A549 (cell line): ENCODE measurements at regions not wholly inside any gene's neighbourhood (a gene's known extent, or its start where the extent isn't known, plus 50 kb on each side); places are given as distances from the start of the nearest gene placed in this dataset.

Experiments
- HOXA7 ChIP-seq: fragments of 250-450 bp; sonication (Bioruptor Pico); IDR thresholded peaks from 2 replicates; pipeline ENCODE4 v1.5.0; 2020; ENCODE audit warnings: mild to moderate bottlenecking, moderate library complexity
- TF ChIP-seq, protein P1 (sequence below): fragments of 450-650 bp; IDR thresholded peaks from 2 replicates; pipeline ENCODE4 v1.6.1; 2014; ENCODE audit warnings: antibody characterized with exemption
- TF ChIP-seq, protein P2 (sequence below): fragments of >200 bp; sonication (Bioruptor Twin); formaldehyde crosslinking; IDR thresholded peaks from 3 replicates; pipeline ENCODE4 v1.5.1; 2016
- TF ChIP-seq, protein P3 (sequence below): fragments of 200-600 bp; sonication (generic); IDR thresholded peaks from 2 replicates; pipeline ENCODE4 v1.6.1; 2016; ENCODE audit warnings: antibody characterized with exemption, mild to moderate bottlenecking, moderate library complexity
- TF ChIP-seq, protein P4 (sequence below): fragments of 150-350 bp; IDR thresholded peaks from 2 replicates; pipeline ENCODE4 v1.6.1; 2014; ENCODE audit warnings: low read depth, mild to moderate bottlenecking, low read length

DNA sequence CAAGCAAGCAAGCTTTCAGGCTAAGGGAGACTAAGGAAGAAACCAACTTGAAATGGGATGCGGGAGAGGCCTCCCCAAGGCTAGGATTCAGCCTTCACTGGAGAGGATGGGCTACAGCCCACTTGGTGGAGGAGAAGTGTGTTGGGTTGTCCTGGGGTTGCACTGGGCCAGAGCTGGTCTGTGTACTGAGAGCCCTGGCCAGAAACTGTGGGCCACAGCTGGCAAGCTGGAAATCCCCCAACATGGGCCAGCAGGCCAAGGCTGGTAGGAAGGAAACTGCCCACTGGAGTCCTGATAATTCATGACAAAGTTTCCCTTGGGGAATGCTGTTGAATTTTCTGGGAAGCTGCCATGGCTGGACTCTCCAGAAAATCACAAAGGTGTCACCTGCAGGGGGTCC, 188.0 kb upstream of the S100G start:
- TF ChIP-seq, protein P1, sequence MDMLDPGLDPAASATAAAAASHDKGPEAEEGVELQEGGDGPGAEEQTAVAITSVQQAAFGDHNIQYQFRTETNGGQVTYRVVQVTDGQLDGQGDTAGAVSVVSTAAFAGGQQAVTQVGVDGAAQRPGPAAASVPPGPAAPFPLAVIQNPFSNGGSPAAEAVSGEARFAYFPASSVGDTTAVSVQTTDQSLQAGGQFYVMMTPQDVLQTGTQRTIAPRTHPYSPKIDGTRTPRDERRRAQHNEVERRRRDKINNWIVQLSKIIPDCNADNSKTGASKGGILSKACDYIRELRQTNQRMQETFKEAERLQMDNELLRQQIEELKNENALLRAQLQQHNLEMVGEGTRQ = no peak
- TF ChIP-seq, protein P2, sequence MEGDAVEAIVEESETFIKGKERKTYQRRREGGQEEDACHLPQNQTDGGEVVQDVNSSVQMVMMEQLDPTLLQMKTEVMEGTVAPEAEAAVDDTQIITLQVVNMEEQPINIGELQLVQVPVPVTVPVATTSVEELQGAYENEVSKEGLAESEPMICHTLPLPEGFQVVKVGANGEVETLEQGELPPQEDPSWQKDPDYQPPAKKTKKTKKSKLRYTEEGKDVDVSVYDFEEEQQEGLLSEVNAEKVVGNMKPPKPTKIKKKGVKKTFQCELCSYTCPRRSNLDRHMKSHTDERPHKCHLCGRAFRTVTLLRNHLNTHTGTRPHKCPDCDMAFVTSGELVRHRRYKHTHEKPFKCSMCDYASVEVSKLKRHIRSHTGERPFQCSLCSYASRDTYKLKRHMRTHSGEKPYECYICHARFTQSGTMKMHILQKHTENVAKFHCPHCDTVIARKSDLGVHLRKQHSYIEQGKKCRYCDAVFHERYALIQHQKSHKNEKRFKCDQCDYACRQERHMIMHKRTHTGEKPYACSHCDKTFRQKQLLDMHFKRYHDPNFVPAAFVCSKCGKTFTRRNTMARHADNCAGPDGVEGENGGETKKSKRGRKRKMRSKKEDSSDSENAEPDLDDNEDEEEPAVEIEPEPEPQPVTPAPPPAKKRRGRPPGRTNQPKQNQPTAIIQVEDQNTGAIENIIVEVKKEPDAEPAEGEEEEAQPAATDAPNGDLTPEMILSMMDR = no peak
- TF ChIP-seq, protein P3, sequence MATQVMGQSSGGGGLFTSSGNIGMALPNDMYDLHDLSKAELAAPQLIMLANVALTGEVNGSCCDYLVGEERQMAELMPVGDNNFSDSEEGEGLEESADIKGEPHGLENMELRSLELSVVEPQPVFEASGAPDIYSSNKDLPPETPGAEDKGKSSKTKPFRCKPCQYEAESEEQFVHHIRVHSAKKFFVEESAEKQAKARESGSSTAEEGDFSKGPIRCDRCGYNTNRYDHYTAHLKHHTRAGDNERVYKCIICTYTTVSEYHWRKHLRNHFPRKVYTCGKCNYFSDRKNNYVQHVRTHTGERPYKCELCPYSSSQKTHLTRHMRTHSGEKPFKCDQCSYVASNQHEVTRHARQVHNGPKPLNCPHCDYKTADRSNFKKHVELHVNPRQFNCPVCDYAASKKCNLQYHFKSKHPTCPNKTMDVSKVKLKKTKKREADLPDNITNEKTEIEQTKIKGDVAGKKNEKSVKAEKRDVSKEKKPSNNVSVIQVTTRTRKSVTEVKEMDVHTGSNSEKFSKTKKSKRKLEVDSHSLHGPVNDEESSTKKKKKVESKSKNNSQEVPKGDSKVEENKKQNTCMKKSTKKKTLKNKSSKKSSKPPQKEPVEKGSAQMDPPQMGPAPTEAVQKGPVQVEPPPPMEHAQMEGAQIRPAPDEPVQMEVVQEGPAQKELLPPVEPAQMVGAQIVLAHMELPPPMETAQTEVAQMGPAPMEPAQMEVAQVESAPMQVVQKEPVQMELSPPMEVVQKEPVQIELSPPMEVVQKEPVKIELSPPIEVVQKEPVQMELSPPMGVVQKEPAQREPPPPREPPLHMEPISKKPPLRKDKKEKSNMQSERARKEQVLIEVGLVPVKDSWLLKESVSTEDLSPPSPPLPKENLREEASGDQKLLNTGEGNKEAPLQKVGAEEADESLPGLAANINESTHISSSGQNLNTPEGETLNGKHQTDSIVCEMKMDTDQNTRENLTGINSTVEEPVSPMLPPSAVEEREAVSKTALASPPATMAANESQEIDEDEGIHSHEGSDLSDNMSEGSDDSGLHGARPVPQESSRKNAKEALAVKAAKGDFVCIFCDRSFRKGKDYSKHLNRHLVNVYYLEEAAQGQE = no peak
- TF ChIP-seq HOXA7 = no peak
- TF ChIP-seq, protein P4, sequence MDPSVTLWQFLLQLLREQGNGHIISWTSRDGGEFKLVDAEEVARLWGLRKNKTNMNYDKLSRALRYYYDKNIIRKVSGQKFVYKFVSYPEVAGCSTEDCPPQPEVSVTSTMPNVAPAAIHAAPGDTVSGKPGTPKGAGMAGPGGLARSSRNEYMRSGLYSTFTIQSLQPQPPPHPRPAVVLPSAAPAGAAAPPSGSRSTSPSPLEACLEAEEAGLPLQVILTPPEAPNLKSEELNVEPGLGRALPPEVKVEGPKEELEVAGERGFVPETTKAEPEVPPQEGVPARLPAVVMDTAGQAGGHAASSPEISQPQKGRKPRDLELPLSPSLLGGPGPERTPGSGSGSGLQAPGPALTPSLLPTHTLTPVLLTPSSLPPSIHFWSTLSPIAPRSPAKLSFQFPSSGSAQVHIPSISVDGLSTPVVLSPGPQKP = no peak
